VCaP (cell line): ENCODE measurements at regions not wholly inside any gene's neighbourhood (a gene's known extent, or its start where the extent isn't known, plus 50 kb on each side); places are given as distances from the start of the nearest gene placed in this dataset.

ENCODE experiments used
- H3K27ac ChIP-seq: fragments of 450-650 bp; 2 replicates; pipeline ENCODE4 v1.5.1; 2017
- TF ChIP-seq, protein P1 (sequence below): fragments of 450-650 bp; conservative IDR thresholded peaks from 2 replicates; pipeline ENCODE4 v1.5.1; 2017; ENCODE audit warnings: mild to moderate bottlenecking, moderate library complexity

- H3K27ac ChIP-seq = no peak overlapping the region
- TF ChIP-seq, protein P1, sequence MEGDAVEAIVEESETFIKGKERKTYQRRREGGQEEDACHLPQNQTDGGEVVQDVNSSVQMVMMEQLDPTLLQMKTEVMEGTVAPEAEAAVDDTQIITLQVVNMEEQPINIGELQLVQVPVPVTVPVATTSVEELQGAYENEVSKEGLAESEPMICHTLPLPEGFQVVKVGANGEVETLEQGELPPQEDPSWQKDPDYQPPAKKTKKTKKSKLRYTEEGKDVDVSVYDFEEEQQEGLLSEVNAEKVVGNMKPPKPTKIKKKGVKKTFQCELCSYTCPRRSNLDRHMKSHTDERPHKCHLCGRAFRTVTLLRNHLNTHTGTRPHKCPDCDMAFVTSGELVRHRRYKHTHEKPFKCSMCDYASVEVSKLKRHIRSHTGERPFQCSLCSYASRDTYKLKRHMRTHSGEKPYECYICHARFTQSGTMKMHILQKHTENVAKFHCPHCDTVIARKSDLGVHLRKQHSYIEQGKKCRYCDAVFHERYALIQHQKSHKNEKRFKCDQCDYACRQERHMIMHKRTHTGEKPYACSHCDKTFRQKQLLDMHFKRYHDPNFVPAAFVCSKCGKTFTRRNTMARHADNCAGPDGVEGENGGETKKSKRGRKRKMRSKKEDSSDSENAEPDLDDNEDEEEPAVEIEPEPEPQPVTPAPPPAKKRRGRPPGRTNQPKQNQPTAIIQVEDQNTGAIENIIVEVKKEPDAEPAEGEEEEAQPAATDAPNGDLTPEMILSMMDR = no peak
Observed at GRCh38 chr16:51705142-51705541, 554.1 kb upstream of the SALL1 start.

DNA sequence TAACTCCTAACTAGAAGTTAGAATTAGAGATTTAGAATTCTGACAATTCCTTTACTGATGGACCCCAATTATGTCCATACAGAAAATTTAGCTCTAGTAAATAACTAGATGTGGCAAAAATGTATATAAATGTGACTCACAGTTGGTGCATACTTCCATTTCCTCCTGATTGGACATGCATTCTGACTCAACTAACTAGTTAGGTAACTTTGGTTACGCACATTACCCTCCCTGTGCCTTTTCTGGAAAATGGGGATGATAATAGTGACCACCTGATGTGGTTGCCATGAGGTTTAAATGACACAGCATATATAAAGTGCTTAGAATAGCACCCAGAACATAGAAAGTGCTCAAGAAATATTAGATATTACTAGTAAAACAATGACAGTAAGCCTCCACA is 550.0 kb upstream of the SALL1 start:
- H3K27ac ChIP-seq = no peak overlapping the region

GRCh38 chr16:51699686-51700396 is 548.8 kb upstream of the SALL1 start:
- TF ChIP-seq, protein P1 = no peak
- no peak overlapping the region for H3K27ac ChIP-seq

More for the DNA sequence above, 550.0 kb upstream of the SALL1 start:
- TF ChIP-seq, protein P1 = no peak

DNA sequence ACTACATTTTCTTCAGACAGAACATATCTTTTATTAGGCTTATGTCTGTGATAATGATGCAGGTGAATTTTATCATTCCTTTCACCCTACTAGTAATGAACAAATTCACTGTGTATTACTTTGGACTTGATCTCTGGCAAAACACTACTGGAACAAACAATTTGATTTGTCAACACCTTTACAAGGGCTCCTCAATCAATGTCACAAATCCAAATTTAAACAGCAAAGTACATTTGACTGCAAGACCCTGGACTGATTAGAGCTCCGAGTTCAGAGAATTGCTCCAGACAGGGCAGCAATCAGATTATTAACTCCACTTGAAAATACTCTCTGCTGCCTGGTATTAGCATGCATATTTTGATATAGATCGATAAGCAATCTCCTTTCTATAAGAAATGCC is 547.6 kb upstream of the SALL1 start:
- TF ChIP-seq, protein P1 = no peak
- peak overlapping the region; percentile 20; the same call in 1 of the 2 replicates for H3K27ac ChIP-seq

- peak overlapping the region; percentile 20; the same call in 1 of the 2 replicates for H3K27ac ChIP-seq
- TF ChIP-seq, protein P1 = no peak
Observed at GRCh38 chr16:51697454-51697853, 546.4 kb upstream of the SALL1 start.

- no peak overlapping the region for H3K27ac ChIP-seq
- TF ChIP-seq, protein P1 = no peak
Observed at GRCh38 chr16:51696376-51696775, 545.3 kb upstream of the SALL1 start.

DNA sequence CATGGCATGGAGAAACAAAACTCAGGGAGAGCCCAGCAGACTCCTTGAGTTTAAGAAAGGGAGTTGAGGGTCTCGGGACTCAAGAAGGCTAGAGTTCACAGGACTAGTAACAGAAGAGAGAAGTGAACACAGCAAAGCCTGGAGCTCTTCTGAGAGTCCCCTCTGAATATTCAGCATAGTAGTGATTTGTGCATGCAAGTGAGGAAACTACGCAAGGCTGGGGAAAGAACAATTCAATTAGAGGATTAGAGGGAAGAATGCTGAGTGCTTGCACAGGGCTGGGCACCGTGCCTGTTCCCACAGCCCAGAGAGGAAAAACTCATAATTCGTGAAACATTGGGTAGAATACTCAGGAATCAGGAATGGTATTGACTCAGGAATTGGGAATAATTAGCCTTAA is 540.0 kb upstream of the SALL1 start:
- no peak overlapping the region for H3K27ac ChIP-seq
- TF ChIP-seq, protein P1 = no peak
